Subcutaneous abdominal adipose tissue (tissue), 5 donors: ENCODE measurements at regions not wholly inside any gene's neighbourhood (a gene's known extent, or its start where the extent isn't known, plus 50 kb on each side); places are given as distances from the start of the nearest gene placed in this dataset.
A peak's percentile ranks its signal among the peaks of the same experiment; 100 is the strongest.

Experiments
- H3K27ac ChIP-seq: one replicate; pipeline ENCODE4 v1.7.0; 2013; ENCODE audit warnings: low read depth, mild to moderate bottlenecking, inconsistent platforms, low read length, moderate library complexity
- H3K27me3 ChIP-seq, 5 donors: one replicate each; pipeline ENCODE4 v1.7.0; 2013; ENCODE audit warnings: low read length in 5 of 5, inconsistent platforms in 1 of 5; ENCODE audit not compliant: control insufficient read depth in 5 of 5, insufficient read depth in 4 of 5
- H3K36me3 ChIP-seq, 5 donors: one replicate each; pipeline ENCODE4 v1.7.0; 2013; ENCODE audit warnings: low read length in 5 of 5; ENCODE audit not compliant: control insufficient read depth in 5 of 5, insufficient read depth in 5 of 5
- H3K4me1 ChIP-seq, 5 donors: one replicate each; pipeline ENCODE4 v1.7.0; 2013; ENCODE audit warnings: low read length in 5 of 5, mild to moderate bottlenecking in 3 of 5, moderate library complexity in 1 of 5; ENCODE audit not compliant: control insufficient read depth in 5 of 5, insufficient read depth in 5 of 5
- H3K4me3 ChIP-seq, 5 donors: one replicate each; pipeline ENCODE4 v1.7.0; 2013; ENCODE audit warnings: low read length in 5 of 5, low read depth in 1 of 5
- H3K9ac ChIP-seq, 5 donors: one replicate each; pipeline ENCODE4 v1.7.0; 2013; ENCODE audit warnings: low read length in 5 of 5, mild to moderate bottlenecking in 4 of 5, moderate library complexity in 3 of 5
- H3K9me3 ChIP-seq, 5 donors: one replicate each; pipeline ENCODE4 v1.7.0; 2013; ENCODE audit warnings: low read length in 5 of 5; ENCODE audit not compliant: control insufficient read depth in 5 of 5
- donor health status: healthy.
- donor health status: healthy.
- donor health status: healthy.
- donor health status: healthy.
- donor health status: healthy.

GRCh38 chr1:201747261-201747660 is 81.7 kb upstream of the IPO9 start:
- no peak overlapping the region for H3K4me3 ChIP-seq

GRCh38 chr1:201748335-201748734 is 80.6 kb upstream of the IPO9 start:
- H3K36me3 ChIP-seq = peaks cover 7 to 18% (median 12%) of the 10 kb centered on the region in 5 donors
- no peaks in the 10 kb centered on the region for H3K27me3 ChIP-seq
- peaks cover 6 to 88% (median 82%) of the 10 kb centered on the region in 5 donors for H3K4me1 ChIP-seq
- H3K9ac ChIP-seq = peak overlapping the region in 2 of 5 donors; percentile 21 to 23
- no peaks in the 10 kb centered on the region for H3K9me3 ChIP-seq
- H3K4me3 ChIP-seq = no peak overlapping the region
- peak overlapping the region; percentile 71 for H3K27ac ChIP-seq

More at GRCh38 chr1:201747261-201747660, 81.7 kb upstream of the IPO9 start:
- no peaks in the 10 kb centered on the region for H3K27me3 ChIP-seq
- peak overlapping the region in 2 of 5 donors; percentile 8 to 21 for H3K9ac ChIP-seq
- H3K27ac ChIP-seq = peak overlapping the region; percentile 71
- no peaks in the 10 kb centered on the region for H3K9me3 ChIP-seq
- peaks cover 10 to 89% (median 80%) of the 10 kb centered on the region in 5 donors for H3K4me1 ChIP-seq
- H3K36me3 ChIP-seq = peaks cover 7 to 18% (median 12%) of the 10 kb centered on the region in 5 donors

- Histone ChIP-seq H3K4me3 (no peak overlapping the region), H3K36me3 (peaks cover 7 to 14% (median 12%) of the 10 kb centered on the region in 5 donors), H3K4me1 (peaks cover 6 to 96% (median 91%) of the 10 kb centered on the region in 5 donors), H3K9me3 (no peaks in the 10 kb centered on the region), H3K27me3 (no peaks in the 10 kb centered on the region), H3K27ac (peak overlapping the region; percentile 78), H3K9ac (peak overlapping the region in 1 of 5 donors; percentile 21)
These were observed 79.8 kb upstream of the IPO9 start for GRCh38 chr1:201749059-201749690.

GRCh38 chr1:201750120-201750519 is 78.8 kb upstream of the IPO9 start:
- Histone ChIP-seq H3K27me3 (no peaks in the 10 kb centered on the region), H3K9me3 (no peaks in the 10 kb centered on the region), H3K36me3 (peaks cover 2 to 5% (median 4%) of the 10 kb centered on the region in 5 donors), H3K4me1 (peaks cover 6 to 97% (median 86%) of the 10 kb centered on the region in 5 donors), H3K27ac (peak overlapping the region; percentile 78), H3K4me3 (no peak overlapping the region), H3K9ac (peak overlapping the region in 2 of 5 donors; percentile 25 to 34)

- H3K4me3 ChIP-seq = no peak overlapping the region
- H3K4me1 ChIP-seq = peaks cover 6 to 99% (median 86%) of the 10 kb centered on the region in 5 donors
- H3K9ac ChIP-seq = peak overlapping the region in 2 of 5 donors; percentile 34 to 48
- H3K36me3 ChIP-seq = peaks cover 0 to 4% (median 3%) of the 10 kb centered on the region in 5 donors
- no peaks in the 10 kb centered on the region for H3K27me3 ChIP-seq
- H3K27ac ChIP-seq = peak overlapping the region; percentile 78
- no peaks in the 10 kb centered on the region for H3K9me3 ChIP-seq
These were observed 78.0 kb upstream of the IPO9 start for GRCh38 chr1:201750934-201751333.

- Histone ChIP-seq H3K9me3 (no peaks in the 10 kb centered on the region), H3K4me3 (no peak overlapping the region), H3K36me3 (no peaks in the 10 kb centered on the region), H3K4me1 (peaks cover 8 to 99% (median 87%) of the 10 kb centered on the region in 5 donors), H3K9ac (peak overlapping the region in 1 of 5 donors; percentile 25), H3K27me3 (no peaks in the 10 kb centered on the region), H3K27ac (peak overlapping the region; percentile 78)
These were observed 77.1 kb upstream of the IPO9 start for GRCh38 chr1:201751872-201752271.

- Histone ChIP-seq H3K27ac (peak overlapping the region; percentile 78), H3K9ac (peak overlapping the region in 1 of 5 donors; percentile 25), H3K36me3 (no peaks in the 10 kb centered on the region), H3K4me3 (no peak overlapping the region), H3K4me1 (peaks cover 8 to 99% (median 87%) of the 10 kb centered on the region in 5 donors), H3K27me3 (no peaks in the 10 kb centered on the region), H3K9me3 (no peaks in the 10 kb centered on the region)
These were observed 76.6 kb upstream of the IPO9 start for GRCh38 chr1:201752333-201752732.

- no peaks in the 10 kb centered on the region for H3K27me3 ChIP-seq
- no peaks in the 10 kb centered on the region for H3K9me3 ChIP-seq
- peak overlapping the region; percentile 78 for H3K27ac ChIP-seq
- no peaks in the 10 kb centered on the region for H3K36me3 ChIP-seq
- H3K9ac ChIP-seq = peak overlapping the region in 2 of 5 donors; percentile 54 to 64
- H3K4me1 ChIP-seq = peaks cover 2 to 98% (median 86%) of the 10 kb centered on the region in 5 donors
- no peak overlapping the region for H3K4me3 ChIP-seq
These were observed 75.5 kb upstream of the IPO9 start for GRCh38 chr1:201753492-201753891.

- Histone ChIP-seq H3K27ac (peak overlapping the region; percentile 78), H3K27me3 (no peaks in the 10 kb centered on the region), H3K4me1 (peaks cover 2 to 97% (median 85%) of the 10 kb centered on the region in 5 donors), H3K36me3 (no peaks in the 10 kb centered on the region), H3K9me3 (no peaks in the 10 kb centered on the region), H3K4me3 (peak overlapping the region in 1 of 5 donors; percentile 37), H3K9ac (peak overlapping the region in 1 of 5 donors; percentile 64)
These were observed 74.6 kb upstream of the IPO9 start for GRCh38 chr1:201754353-201754752.

GRCh38 chr1:201755200-201755599 is 73.8 kb upstream of the IPO9 start:
- Histone ChIP-seq H3K4me1 (peaks cover 2 to 98% (median 87%) of the 10 kb centered on the region in 5 donors), H3K4me3 (no peak overlapping the region)

More at GRCh38 chr1:201755200-201755599, 73.8 kb upstream of the IPO9 start:
- H3K27me3 ChIP-seq = no peaks in the 10 kb centered on the region
- H3K27ac ChIP-seq = peak overlapping the region; percentile 78
- H3K9ac ChIP-seq = no peak overlapping the region
- H3K36me3 ChIP-seq = no peaks in the 10 kb centered on the region
- H3K9me3 ChIP-seq = no peaks in the 10 kb centered on the region
